ENCODE measurements at regions not wholly inside any gene's neighbourhood (a gene's known extent, or its start where the extent isn't known, plus 50 kb on each side); places are given as distances from the start of the nearest gene placed in this dataset.
"Not testable (repeated sequence)": the region's sequence is repeated elsewhere in the genome, so short reads cannot be mapped to it uniquely, and the experiment has no call there.

GRCh38 chr4:114121221-114121620 is 141.8 kb upstream of the ARSJ start:
- no peak for DNase-seq (ENCODE audit: low spot score)
- no peak for TF ChIP-seq CTCF (IDR thresholded peaks at IDR 0.05; ENCODE audit: borderline replicate concordance, control extremely low read depth, extremely low read depth, insufficient read depth, missing control alignments)
- in situ Hi-C loops (cut with MboI; ENCODE audit: low sequenced_read_pairs, unreplicated experiment): no loop called here

- no peak for TF ChIP-seq CTCF (IDR thresholded peaks at IDR 0.05; ENCODE audit: borderline replicate concordance, control extremely low read depth, extremely low read depth, insufficient read depth, missing control alignments)
- DNase-seq (ENCODE audit: low spot score): no peak
- in situ Hi-C loops (cut with MboI; ENCODE audit: low sequenced_read_pairs, unreplicated experiment): no loop called here
Measured at GRCh38 chr4:114132199-114132598, 152.8 kb upstream of the ARSJ start.

DNA sequence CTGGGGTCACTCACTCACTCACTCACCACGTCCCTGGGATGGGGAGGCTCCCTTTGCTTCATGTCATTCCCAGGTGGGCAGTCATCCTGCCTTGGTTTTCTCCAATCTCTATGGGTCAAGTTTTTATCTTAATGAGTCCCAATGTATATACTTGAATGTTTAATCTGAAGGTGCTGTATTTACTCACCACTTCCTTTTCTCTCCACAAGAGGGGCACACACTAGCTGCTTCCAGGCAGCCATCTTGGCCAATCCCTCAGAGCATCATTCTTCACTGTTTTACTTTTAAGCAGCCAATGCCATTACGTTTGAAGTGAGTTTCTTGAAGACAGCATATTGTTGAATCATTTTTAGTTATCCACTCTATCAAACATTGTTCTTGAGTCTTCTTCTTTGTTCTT is 153.4 kb upstream of the ARSJ start:
- no peak for TF ChIP-seq CTCF (IDR thresholded peaks at IDR 0.05; ENCODE audit: borderline replicate concordance, control extremely low read depth, extremely low read depth, insufficient read depth, missing control alignments)
- no peak for DNase-seq (ENCODE audit: low spot score)
- in situ Hi-C loops (cut with MboI; ENCODE audit: low sequenced_read_pairs, unreplicated experiment): no loop called here

DNA sequence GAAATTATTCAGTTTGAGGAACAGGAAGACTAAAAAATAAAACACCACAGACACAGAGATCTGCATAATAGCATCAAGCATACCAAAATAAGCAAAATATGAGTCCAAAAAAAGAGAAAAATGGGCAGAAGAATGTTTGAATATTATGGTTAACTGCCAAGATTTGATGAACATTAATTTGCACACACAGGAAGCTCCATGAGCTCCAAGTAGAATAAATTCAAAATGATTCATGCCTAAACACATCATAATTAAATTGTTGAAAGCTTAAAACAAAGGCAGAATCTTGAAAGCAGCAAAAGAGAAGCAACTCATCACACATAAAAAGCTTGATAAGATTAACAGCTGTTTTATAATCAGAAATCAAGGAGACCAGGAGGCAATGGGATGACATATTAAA is 156.6 kb upstream of the ARSJ start:
- no peak for DNase-seq (ENCODE audit: low spot score)
- no peak for TF ChIP-seq CTCF (IDR thresholded peaks at IDR 0.05; ENCODE audit: borderline replicate concordance, control extremely low read depth, extremely low read depth, insufficient read depth, missing control alignments)
- in situ Hi-C loops (cut with MboI; ENCODE audit: low sequenced_read_pairs, unreplicated experiment): no loop called here

DNA sequence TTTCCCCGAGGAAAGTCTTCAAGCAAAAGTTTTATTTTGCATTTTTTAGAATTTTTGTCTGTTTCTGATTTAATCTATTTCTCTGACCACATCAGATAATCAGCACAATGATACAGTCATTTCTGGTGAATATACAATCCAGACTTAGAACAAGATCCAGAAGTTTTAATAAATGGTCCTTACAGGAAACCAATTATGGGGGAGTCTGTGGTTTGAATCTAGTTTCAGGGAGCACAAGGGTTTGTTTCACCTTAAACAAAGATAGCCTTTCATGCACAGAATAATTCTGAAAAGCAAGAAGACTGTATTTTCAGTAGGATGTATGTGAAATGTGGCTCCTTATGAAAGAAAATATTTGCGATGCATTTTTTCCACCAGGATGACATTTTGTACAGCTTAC is 158.5 kb upstream of the ARSJ start:
- TF ChIP-seq CTCF (IDR thresholded peaks at IDR 0.05; ENCODE audit: borderline replicate concordance, control extremely low read depth, extremely low read depth, insufficient read depth, missing control alignments): no peak
- no peak for DNase-seq (ENCODE audit: low spot score)
- in situ Hi-C loops (cut with MboI; ENCODE audit: low sequenced_read_pairs, unreplicated experiment): no loop called here

DNA sequence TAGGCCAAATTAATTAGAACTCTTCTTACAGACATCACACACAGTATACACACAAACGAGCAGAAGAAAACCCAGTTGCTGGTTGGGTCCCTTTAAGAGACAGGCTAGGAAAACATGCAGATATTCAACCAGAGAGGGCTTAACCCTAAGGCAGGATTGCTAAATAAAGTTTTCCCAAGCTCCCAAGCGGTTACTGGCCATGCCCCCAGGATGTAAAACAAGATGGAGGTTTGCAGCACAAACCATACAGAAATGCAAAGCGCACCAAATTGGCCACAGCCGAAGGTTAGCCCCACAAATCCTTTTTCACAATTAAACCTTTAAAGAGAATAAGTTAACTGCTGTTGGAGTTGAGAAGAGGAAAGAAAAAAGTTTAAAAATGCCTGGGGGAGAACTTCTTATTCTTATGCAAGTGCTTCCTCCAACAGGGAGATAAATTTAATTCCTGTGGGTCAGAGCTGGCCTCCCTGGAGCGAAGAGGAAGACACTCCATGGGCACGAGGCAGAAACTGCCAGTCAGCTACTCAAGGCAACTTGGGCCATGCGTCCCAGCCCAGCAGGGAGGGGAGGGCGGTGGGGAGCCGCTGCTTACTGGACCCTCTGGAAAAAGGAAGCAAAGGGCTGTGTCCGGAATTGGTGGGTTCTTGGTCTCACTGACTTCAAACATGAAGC is 167.6 kb upstream of the ARSJ start:
- in situ Hi-C loops (cut with MboI; ENCODE audit: low sequenced_read_pairs, unreplicated experiment): no loop called here
- no peak for TF ChIP-seq CTCF (IDR thresholded peaks at IDR 0.05; ENCODE audit: borderline replicate concordance, control extremely low read depth, extremely low read depth, insufficient read depth, missing control alignments)
- no peak for DNase-seq (ENCODE audit: low spot score)

DNA sequence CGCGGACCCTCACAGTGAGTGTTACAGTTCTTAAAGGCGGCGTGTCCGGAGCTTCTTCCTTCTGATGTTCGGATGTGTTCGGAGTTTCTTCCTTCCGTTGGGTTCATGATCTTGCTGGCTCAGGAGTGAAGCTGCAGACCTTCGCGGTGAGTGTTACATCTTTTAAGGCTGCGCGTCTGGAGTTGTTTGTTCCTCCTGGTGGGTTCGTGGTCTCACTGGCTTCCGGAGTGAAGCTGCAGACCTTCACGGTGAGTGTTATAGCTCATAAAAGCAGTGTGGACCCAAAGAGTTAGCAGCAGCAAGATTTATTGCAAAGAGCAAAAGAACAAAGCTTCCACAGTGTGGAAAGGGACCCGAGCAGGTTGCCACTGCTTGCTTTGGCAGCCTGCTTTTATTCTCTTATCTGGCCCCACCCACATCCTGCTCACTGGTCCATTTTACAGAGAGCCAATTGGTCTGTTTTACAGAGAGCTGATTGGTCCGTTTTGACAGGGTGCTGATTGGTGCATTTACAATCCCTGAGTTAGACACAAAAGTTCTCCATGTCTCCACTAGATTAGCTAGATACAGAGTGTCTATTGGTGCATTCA is 168.3 kb upstream of the ARSJ start:
- in situ Hi-C loops (cut with MboI; ENCODE audit: low sequenced_read_pairs, unreplicated experiment): not testable (repeated sequence)

DNA sequence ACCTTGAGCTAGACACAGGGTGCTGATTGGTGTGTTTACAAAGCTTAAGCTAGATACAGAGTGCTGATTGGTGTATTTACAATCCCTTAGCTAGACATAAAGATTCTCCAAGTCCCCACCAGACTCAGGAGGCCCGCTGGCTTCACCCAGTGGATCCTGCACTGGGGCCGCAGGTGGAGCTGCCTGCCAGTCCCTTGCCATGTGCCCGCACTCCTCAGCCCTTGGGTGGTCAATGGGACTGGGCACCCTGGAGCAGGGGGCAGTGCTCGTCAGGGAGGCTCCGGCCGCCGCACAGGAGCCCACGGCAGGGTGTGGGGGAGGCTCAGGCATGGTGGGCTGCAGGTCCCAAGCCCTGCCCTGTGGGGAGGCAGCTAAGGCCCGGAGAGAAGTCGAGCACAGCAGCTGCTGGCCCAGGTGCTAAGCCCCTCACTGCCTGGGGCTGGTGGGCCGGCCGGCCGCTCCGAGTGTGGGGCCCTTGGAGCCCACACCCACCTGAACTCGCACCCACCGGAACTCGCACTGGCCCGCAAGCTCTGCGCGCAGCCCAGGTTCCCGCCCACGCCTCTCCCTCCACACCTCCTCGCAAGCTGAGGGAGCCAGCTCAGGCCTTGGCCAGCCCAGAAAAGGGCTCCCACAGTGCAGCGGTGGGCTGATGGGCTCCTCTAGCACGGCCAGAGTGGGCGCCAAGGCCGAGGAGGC is 169.1 kb upstream of the ARSJ start:
- DNase-seq (ENCODE audit: low spot score); in situ Hi-C loops (cut with MboI; ENCODE audit: low sequenced_read_pairs, unreplicated experiment): not testable (repeated sequence)

More for the DNA sequence above, 168.3 kb upstream of the ARSJ start:
- not testable (repeated sequence) for DNase-seq (ENCODE audit: low spot score)

All from GM13976 (cell line).